Esophagus squamous epithelium (tissue), 4 donors: ENCODE measurements at regions not wholly inside any gene's neighbourhood (a gene's known extent, or its start where the extent isn't known, plus 50 kb on each side); places are given as distances from the start of the nearest gene placed in this dataset.

Experiments
- CTCF ChIP-seq, 6 experiments: fragments of 450-650 bp in 4 of 6; fragments of 200-600 bp in 2 of 6; sonication (generic) in 2 of 6; IDR thresholded peaks; one replicate each; pipeline ENCODE4 v1.5.1; 2016 to 2019; ENCODE audit warnings: antibody characterized with exemption in 6 of 6, mild to moderate bottlenecking in 4 of 6, moderate library complexity in 4 of 6
- POLR2A ChIP-seq, 4 donors: fragments of 450-650 bp; IDR thresholded peaks; one replicate each; pipeline ENCODE4 v1.6.1; 2017; ENCODE audit warnings: antibody characterized with exemption in 4 of 4, mild to moderate bottlenecking in 4 of 4, moderate library complexity in 3 of 4

DNA sequence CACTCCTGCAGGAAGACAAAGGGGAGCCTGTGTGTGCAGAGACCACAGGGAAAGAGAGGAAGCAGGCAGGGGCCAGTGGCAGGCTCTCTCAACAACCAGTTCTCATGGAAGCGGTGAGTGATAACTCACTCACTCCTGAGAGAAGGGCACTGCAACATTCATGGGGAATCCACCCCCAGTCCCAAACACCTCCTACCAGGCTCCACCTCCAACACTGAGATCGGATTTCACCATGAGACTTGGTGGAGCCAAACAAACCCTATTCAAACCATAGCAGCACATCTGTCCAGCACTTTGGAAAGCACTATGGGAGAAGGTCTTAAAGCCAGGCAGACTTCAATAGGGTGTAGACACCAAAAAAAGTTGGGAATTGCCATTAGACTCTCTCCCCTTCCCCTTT lies 345.7 kb upstream of the SPRED2 start:
- TF ChIP-seq CTCF (IDR thresholded peaks at IDR 0.05) (no peak), POLR2A (IDR thresholded peaks at IDR 0.05) (no peak)
